GM06990 (cell line): ENCODE measurements at regions not wholly inside any gene's neighbourhood (a gene's known extent, or its start where the extent isn't known, plus 50 kb on each side); places are given as distances from the start of the nearest gene placed in this dataset.
"Not testable (repeated sequence)": the region's sequence is repeated elsewhere in the genome, so short reads cannot be mapped to it uniquely, and the experiment has no call there.

Source experiments
- DNase-seq: peaks from one replicate; pipeline ENCODE4 v3.0.0-alpha.2; 2011; ENCODE audit not compliant: insufficient read length; ENCODE audit errors: extremely low read depth
- H3K27me3 ChIP-seq: replicated peaks from 2 replicates; pipeline ENCODE4 v1.6.0; 2011; ENCODE audit warnings: low read length; ENCODE audit not compliant: control insufficient read depth, insufficient read depth
- H3K36me3 ChIP-seq: 2 replicates; pipeline ENCODE4 v1.5.1; 2011; ENCODE audit warnings: low read length; ENCODE audit not compliant: control insufficient read depth, insufficient read depth
- H3K4me3 ChIP-seq: replicated peaks from 2 replicates; pipeline ENCODE4 v1.5.1; 2011; ENCODE audit warnings: low read depth, mild to moderate bottlenecking, control low read depth, low read length
- CTCF ChIP-seq: IDR thresholded peaks from 2 replicates; pipeline ENCODE4 v1.5.1; 2011; ENCODE audit warnings: low read length, control low read depth, mild to moderate bottlenecking, inconsistent platforms; ENCODE audit not compliant: insufficient read depth, poor library complexity, severe bottlenecking

GRCh38 chr10:64041185-64041988 lies 520.2 kb downstream of the REEP3 start:
- peak; percentile 67 for DNase-seq
- no peaks in the 10 kb centered on the region for H3K36me3 ChIP-seq
- H3K4me3 ChIP-seq = peak overlapping the region; percentile 5
- no peaks in the 10 kb centered on the region; the same call in 1 of the 2 replicates for H3K27me3 ChIP-seq
- TF ChIP-seq CTCF = peak; percentile 99

GRCh38 chr10:64041989-64042490 lies 520.8 kb downstream of the REEP3 start:
- no peak for TF ChIP-seq CTCF
- Histone ChIP-seq H3K27me3 (no peaks in the 10 kb centered on the region), H3K36me3 (no peaks in the 10 kb centered on the region), H3K4me3 (no peak overlapping the region)
- peak; percentile 15 for DNase-seq

GRCh38 chr10:64044098-64044497 lies 522.9 kb downstream of the REEP3 start:
- Histone ChIP-seq H3K36me3 (no peaks in the 10 kb centered on the region), H3K27me3 (no peaks in the 10 kb centered on the region), H3K4me3 (no peak overlapping the region)
- no peak for TF ChIP-seq CTCF
- no peak for DNase-seq

GRCh38 chr10:64044957-64045632 lies 523.9 kb downstream of the REEP3 start:
- H3K27me3 ChIP-seq, DNase-seq, H3K36me3 ChIP-seq, H3K4me3 ChIP-seq: not testable (repeated sequence)

- Histone ChIP-seq H3K27me3 (no peaks in the 10 kb centered on the region), H3K36me3 (no peaks in the 10 kb centered on the region), H3K4me3 (no peak overlapping the region)
- DNase-seq = no peak
- TF ChIP-seq CTCF = no peak
Measured at GRCh38 chr10:64054392-64054791, 533.2 kb downstream of the REEP3 start.

- no peaks in the 10 kb centered on the region for H3K36me3 ChIP-seq
- no peak for DNase-seq
- TF ChIP-seq CTCF = no peak
Measured at GRCh38 chr10:64059884-64060283, 538.7 kb downstream of the REEP3 start.

More at GRCh38 chr10:64059884-64060283, 538.7 kb downstream of the REEP3 start:
- no peaks in the 10 kb centered on the region for H3K27me3 ChIP-seq
- no peak overlapping the region for H3K4me3 ChIP-seq
